GM12892 (cell line): ENCODE measurements at regions not wholly inside any gene's neighbourhood (a gene's known extent, or its start where the extent isn't known, plus 50 kb on each side); places are given as distances from the start of the nearest gene placed in this dataset.
"Not testable (repeated sequence)": the region's sequence is repeated elsewhere in the genome, so short reads cannot be mapped to it uniquely, and the experiment has no call there.

Experiments used
- DNase-seq: peaks from one replicate; pipeline ENCODE4 v3.0.0; 2011; ENCODE audit not compliant: insufficient read length
- FAIRE-seq: peaks from 2 replicates; lab custom pipeline; 2011; peaks lifted over from hg19 to GRCh38; lab: Jason Lieb, UNC
- POLR2A ChIP-seq: IDR thresholded peaks from 2 replicates; pipeline ENCODE4 v1.6.1; 2011; ENCODE audit warnings: low read depth, low read length, control low read depth
- POLR2AphosphoS5 ChIP-seq: IDR thresholded peaks from 2 replicates; pipeline ENCODE4 v1.6.1; 2011; ENCODE audit warnings: low read depth, low read length, control low read depth
- TAF1 ChIP-seq: IDR thresholded peaks from 2 replicates; pipeline ENCODE4 v1.6.1; 2011; ENCODE audit warnings: low read depth, mild to moderate bottlenecking, control low read depth, low read length, borderline replicate concordance

- TF ChIP-seq TAF1, result no peak
- no peak for TF ChIP-seq POLR2AphosphoS5
- TF ChIP-seq POLR2A, result no peak
- FAIRE-seq (no peak), DNase-seq (no peak)
Measured at GRCh38 chr12:88351146-88351545, 209.0 kb downstream of the TMTC3 start.

GRCh38 chr12:88354691-88355090 is 212.6 kb downstream of the TMTC3 start:
- TF ChIP-seq TAF1 (no peak), POLR2A (no peak), POLR2AphosphoS5 (no peak)
- DNase-seq (no peak), FAIRE-seq (no peak)

- no peak for TF ChIP-seq TAF1
- TF ChIP-seq POLR2AphosphoS5, result no peak
- TF ChIP-seq POLR2A, result no peak
- FAIRE-seq (no peak), DNase-seq (no peak)
Measured at GRCh38 chr12:88360343-88360742, 218.2 kb downstream of the TMTC3 start.

- FAIRE-seq (no peak), DNase-seq (no peak)
- TF ChIP-seq TAF1, result no peak
- TF ChIP-seq POLR2A, result no peak
- TF ChIP-seq POLR2AphosphoS5, result no peak
Measured at GRCh38 chr12:88361493-88361892, 218.8 kb downstream of the KITLG start.

- DNase-seq (no peak), FAIRE-seq (no peak)
- no peak for TF ChIP-seq TAF1
- TF ChIP-seq POLR2A, result no peak
- no peak for TF ChIP-seq POLR2AphosphoS5
Measured at GRCh38 chr12:88362439-88362838, 217.8 kb downstream of the KITLG start.

GRCh38 chr12:88365403-88365802 is 214.9 kb downstream of the KITLG start:
- no peak for TF ChIP-seq POLR2A
- TF ChIP-seq POLR2AphosphoS5, result no peak
- TF ChIP-seq TAF1, result no peak
- DNase-seq (no peak), FAIRE-seq (no peak)

GRCh38 chr12:88366101-88366500 is 214.2 kb downstream of the KITLG start:
- TF ChIP-seq POLR2A (no peak), TAF1 (no peak), POLR2AphosphoS5 (no peak)
- DNase-seq (no peak), FAIRE-seq (no peak)

GRCh38 chr12:88367231-88367630 is 213.0 kb downstream of the KITLG start:
- FAIRE-seq (no peak), DNase-seq (no peak)
- no peak for TF ChIP-seq POLR2A
- no peak for TF ChIP-seq POLR2AphosphoS5
- TF ChIP-seq TAF1, result no peak

- not testable (repeated sequence) for DNase-seq, FAIRE-seq
Measured at GRCh38 chr12:88368077-88368476, 212.2 kb downstream of the KITLG start.

GRCh38 chr12:88371416-88372183 is 208.7 kb downstream of the KITLG start:
- DNase-seq, result no peak
- no peak for FAIRE-seq
- no peak for TF ChIP-seq TAF1
- no peak for TF ChIP-seq POLR2A
- no peak for TF ChIP-seq POLR2AphosphoS5

GRCh38 chr12:88375306-88376305 is 204.7 kb downstream of the KITLG start:
- TF ChIP-seq POLR2A (no peak), TAF1 (no peak), POLR2AphosphoS5 (no peak)
- no peak for DNase-seq
- no peak for FAIRE-seq

- no peak for DNase-seq
- no peak for FAIRE-seq
- TF ChIP-seq POLR2AphosphoS5, result no peak
- TF ChIP-seq TAF1, result no peak
- no peak for TF ChIP-seq POLR2A
Measured at GRCh38 chr12:88377973-88378372, 202.3 kb downstream of the KITLG start.
